HG02610 (cell line): ENCODE measurements at regions not wholly inside any gene's neighbourhood (a gene's known extent, or its start where the extent isn't known, plus 50 kb on each side); places are given as distances from the start of the nearest gene placed in this dataset.

Experiments used
- ATAC-seq: cut with Tn5 transposase; IDR thresholded peaks from one replicate; pipeline ENCODE4 v1.9.1; 2021; ENCODE audit warnings: mild to moderate bottlenecking, moderate library complexity; ENCODE audit not compliant: unreplicated experiment

DNA sequence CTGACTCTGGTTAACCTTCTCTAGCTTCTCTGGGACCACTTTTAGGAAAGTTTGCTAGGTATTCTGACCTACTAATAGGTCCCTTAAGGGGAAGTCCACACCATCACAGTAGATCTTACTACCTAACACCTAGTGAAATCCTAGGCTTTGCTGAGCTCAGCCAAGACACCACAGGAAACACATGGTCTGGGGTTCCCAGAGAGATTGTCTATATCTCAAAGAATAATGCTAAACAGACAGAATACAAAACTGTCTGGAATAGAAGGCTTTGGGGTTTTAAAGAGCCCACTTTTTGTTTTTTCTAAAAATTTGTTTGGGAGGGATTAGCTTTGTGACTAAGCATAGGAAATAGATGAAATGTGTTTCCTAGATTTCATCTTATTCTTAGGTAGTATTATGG is 395.1 kb downstream of the ARHGEF28 start:
- no peak for ATAC-seq

DNA sequence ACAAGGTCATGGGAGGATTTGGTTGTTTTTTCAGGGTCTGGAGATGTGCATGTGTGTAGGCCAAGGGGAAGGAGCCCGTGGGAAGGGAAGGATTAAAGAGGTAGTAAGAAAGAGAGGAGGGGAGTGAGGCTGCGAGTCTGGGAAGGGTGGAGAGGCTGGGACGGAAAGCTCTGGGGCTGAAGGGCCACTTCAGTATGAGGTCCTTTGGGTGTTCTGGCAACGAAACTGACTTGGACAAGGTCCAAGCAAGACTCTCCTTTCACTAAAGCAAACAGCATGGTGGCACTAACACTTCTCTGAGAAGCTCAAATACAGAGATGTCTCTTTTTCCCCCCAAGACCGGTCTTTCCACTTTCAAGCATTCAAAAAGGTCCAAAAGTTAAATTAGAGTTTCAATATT is 394.5 kb downstream of the ARHGEF28 start:
- no peak for ATAC-seq

DNA sequence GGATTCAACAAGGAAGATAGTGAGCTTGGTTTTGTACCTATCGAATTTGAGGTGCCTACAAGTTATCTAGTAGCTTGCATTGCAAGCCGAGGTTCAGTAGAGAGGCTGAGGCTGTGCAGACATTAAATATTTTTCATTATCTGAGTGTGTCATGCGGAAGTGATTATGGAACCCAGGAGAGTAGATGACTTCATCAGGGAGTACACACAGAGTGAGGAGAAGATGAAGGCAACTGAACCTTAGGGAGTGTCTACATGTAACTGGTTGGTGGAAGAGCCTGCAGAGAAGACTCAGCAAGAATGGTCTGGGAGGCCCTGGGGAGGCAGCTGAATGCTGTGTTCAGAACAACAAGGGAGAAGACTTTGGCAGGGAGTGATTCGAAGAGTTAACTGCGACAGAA is 393.9 kb downstream of the ARHGEF28 start:
- ATAC-seq: no peak

DNA sequence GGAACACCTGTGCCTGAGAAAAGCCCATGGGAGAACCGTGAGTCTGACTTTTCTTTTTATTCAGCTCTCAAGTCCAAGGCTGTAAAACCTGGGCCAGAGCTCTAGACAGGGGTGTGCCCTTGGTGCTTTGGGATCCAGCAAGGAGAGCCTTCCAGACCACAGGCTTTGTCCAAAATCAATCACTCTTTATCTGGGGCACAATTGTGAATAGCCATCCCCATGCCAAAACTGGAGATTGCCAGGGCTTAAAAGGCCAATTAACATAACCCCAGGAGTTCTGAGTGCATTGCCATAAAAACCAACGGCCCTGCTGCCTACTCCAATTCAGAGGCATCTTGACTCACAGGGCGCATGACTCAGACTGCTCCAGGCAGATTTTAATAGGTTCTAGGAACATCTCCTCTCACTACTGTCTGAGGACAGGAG is 391.8 kb downstream of the ARHGEF28 start:
- ATAC-seq: no peak

DNA sequence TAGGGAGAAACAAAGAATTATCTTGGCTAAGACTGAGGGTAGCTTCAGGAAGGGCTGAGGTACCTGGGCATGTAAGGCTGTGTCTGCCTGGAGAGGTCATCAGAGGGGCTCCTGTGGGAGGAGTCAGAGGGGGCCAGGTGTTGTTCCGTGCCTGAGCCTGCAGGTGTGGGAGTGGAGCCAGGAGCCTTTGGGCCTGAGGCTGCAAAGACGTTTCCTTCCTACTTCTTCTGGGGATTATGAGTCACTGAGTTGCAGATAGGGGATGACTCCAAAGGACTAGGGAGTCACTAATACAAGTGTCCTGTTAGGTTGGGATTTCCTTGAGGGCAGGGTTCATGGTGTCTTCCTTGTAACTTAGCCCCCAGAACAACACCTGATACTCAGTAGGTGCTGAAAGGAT is 391.1 kb downstream of the ARHGEF28 start:
- ATAC-seq: no peak

DNA sequence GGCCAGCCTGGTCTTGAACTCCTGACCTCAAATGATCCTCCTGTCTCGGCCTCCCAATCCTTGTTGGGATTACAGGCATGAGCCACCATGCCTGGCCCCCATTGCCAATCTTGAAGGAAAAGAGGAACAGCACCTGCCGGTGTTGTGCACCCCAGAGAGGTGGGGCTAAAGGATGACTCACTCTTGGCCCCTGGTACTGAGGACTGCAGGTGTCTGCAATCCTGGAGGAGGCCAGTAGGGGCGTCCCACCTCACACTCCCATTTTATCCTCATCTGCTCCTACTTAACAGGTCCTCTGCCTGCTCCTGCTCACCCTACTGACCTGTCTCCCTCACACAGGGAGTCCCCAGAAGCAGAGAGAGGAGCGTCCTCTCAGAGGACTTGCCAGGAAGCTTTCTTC is 390.4 kb downstream of the ARHGEF28 start:
- ATAC-seq: no peak

DNA sequence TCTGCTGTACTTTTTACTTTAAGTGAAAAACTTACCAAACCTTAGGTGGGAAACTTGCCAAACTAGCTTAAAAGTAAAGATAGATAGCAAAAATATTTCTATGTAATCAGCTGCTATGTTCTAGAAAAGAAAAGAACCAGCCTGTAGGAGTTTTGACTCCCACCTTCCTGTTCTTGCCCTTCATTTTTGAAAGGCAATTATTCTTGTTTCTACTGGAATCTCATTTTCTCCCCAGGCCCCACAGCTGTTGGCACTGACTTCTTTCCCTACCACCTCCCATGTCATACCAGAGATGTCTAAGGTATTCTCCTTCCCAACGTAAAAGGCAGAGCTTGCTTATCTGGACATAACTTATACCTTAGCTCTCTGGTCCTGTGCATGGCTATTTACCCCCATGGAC is 389.7 kb downstream of the ARHGEF28 start:
- no peak for ATAC-seq

DNA sequence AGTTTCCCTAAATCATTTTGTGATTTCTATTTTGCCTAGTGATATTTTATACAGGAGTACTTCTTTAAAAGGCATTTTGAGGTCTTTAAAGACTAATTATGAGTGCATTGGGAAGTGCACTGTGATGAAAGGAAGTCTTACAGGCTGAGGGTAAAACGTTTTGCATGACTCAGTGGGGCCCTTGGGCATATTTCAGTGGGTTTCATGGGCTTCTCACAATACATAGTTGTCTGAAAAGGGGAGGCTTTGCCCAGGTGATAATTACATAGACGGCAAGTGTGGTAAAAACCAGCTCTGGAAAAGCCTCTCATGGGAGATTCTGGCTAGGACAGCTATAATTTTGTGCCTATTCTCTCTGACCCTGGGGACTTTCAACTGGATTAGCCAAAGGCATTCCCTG is 387.2 kb downstream of the ARHGEF28 start:
- no peak for ATAC-seq

DNA sequence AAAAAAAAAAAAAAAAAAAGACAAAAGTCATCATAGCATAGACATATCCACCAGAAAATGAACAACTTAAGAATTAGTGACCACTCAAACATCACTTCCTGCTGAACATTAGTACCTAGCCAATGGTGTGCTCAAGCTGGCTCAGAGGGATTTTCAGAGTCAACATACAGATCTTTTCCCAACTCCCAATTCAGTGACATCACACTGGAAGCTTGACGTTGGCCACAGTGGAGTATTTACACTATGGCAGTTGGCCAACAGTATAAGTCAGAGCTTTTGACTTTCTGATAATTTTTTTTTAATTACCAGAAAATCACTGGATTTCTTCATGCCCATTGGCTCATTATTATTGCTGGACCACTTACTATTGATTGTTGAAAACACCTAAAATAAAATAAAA is 383.5 kb downstream of the ARHGEF28 start:
- no peak for ATAC-seq

DNA sequence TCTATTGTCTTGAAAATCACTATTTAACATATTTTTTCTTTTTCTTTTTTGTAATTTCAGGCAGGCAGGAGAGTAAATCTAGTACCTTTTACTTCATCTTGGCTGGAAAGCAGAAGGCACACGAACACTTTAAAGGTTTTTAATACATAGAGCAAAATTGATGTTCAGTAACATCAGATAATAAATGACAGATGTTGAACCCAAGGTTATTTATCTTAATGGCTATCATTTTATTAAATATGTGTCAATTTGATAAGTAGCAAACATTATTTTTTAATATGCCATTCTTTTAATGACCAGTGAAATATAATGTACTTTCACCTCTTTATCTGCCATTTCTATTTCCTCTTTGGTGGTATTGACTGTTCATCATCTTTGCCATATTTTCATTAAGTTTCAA is 381.2 kb downstream of the ARHGEF28 start:
- no peak for ATAC-seq

DNA sequence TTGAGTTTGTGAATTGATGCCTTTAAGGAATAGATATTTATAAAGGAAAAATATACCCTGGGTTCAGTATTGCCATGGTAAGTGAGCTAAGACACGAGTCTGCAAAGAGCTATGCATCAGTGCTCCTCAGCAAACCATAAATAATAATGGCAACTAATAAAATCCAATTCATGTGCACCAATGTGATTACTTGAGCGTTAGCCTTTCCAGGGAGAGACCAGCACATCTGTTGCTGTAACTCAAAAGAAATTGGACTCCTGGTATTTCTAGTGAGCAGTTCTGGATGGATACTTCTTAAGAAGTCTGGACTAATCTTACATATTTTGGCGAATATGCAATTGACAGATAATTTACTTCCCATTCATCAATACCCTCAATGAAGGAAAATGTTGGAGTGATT is 373.3 kb downstream of the ARHGEF28 start:
- ATAC-seq: no peak

DNA sequence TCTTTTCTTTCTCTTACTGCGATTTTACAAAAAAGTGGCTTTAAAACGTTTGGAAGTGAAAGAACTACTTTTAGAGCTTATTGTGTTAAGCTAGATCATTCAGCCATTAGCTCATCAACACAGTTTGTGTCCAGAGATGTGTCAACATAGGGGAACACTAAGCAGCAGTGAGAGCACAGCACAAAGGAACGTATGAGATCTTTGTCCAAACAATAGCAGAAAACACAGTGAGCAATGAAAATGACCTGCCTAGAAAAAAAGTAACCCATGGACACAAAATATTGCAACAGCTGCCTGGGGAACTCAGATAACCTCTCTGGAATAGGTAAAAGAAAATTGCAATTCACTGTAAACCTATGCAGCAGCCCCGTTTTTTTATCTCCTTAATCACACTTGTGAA is 372.5 kb downstream of the ARHGEF28 start:
- no peak for ATAC-seq

DNA sequence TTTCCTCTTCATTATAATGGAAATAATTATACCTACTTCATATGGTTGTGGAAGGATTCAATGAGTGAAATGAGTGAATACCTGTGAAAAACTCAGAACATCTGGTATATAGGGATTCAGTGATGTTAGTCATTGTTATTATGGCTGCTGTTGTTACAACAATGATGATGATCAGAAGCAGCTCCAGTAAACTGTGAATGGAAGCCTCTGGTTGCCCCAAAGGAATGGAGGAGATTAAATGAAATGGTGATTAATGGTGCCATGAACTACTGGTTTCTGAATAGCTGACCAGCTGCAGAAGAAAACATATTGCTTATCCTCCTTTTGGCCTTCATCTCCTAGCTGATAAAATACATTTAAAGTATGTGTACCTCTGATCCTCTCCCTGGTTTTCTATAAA is 372.0 kb downstream of the ARHGEF28 start:
- no peak for ATAC-seq

DNA sequence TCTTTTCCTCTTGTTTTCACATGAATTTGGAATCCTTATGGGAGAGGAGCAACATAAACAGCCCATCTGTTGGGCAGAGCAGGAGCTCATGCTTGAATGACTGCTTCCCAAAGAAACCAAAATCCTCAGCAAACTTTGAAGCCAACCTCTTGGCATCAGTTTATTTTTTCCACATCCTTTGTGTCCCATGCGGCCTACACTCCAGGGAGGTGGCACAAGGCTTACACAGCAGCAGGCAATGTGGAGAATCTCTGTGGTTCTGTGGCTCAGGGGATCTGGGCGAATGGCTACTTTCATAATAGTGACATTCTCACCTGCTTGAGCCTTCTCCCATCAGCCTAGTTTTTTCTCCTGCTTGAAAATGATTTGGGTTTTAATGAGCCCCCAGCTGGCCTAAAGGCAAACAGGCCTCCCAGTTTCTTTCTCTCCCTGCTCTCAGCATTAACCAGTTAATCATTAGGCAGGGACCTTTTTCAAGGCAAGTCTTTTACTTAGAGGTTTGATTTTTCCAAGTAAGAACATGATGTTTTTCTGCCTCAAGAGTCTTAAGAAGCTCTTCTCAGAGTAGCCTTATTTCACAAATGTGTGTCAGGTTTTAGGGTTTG is 370.3 kb downstream of the ARHGEF28 start:
- ATAC-seq: no peak

DNA sequence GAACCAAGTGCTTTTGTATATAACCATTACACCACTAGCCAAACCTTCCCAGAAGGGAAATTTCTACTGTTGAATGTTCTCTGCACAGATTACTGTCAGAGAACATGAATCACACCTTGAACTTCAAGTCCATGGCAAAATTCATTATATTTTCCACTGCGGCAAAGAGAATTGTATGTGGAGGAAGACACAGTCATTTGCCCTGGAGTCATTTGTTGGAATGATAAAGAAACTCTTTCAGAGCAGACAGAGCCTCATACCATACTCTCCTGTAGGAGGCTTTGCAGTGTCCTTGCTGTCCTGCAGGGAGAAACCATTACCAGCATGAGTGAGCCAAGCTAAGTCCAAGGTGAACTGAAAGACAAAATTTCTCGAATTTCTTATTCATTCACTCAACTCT is 369.0 kb downstream of the ARHGEF28 start:
- no peak for ATAC-seq
